SKM-1 treated with dmso at 0.1 percent for 144 hours (cell line): ENCODE measurements at regions not wholly inside any gene's neighbourhood (a gene's known extent, or its start where the extent isn't known, plus 50 kb on each side); places are given as distances from the start of the nearest gene placed in this dataset.

Experiments
- DNase-seq: peaks from one replicate; lab custom pipeline; 2025; ENCODE audit not compliant: unreplicated experiment; lab: John Stamatoyannopoulos, UW

DNA sequence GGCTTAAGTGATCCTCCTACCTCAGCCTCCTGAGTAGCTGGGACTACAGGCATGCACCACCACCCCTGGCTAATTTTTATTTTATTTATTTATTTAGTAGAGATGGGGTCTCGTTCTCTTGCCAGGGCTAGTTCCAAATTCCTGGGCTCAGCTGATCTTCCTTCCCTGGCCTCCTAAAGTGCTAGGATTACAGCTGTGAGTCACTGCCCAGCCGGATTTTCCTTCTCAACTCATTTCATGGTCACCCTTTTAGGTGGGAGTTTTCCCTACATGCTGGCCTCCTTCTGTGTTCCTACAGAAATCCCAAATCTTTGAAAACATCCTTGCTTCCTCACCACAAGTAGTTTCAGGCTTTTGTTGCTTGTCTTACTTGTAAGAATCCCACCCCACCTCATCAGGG, 102.1 kb upstream of the SIAH1 start:
- no peak for DNase-seq

DNA sequence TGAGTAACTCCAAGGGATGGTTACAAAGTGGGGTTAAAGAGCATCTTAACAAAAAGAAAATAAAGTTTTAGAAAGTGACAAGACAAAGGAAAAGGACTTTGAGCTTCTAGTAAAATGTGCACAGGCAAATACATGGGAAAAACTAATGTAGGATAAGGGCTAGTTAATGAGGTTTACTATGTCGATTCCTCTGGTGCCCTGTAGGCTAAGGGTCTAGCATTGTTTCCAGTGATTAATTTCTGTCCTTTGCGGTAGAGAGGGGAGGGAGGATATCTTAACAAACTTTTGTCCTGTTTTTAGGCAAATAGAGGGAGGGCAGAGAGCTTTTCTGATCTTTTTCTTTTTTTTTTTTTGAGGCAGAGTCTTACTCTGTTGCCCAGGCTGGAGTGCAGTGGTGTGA, 96.6 kb upstream of the SIAH1 start:
- no peak for DNase-seq

- no peak for DNase-seq
These were observed 96.0 kb upstream of the SIAH1 start for GRCh38 chr16:48481211-48481610.

DNA sequence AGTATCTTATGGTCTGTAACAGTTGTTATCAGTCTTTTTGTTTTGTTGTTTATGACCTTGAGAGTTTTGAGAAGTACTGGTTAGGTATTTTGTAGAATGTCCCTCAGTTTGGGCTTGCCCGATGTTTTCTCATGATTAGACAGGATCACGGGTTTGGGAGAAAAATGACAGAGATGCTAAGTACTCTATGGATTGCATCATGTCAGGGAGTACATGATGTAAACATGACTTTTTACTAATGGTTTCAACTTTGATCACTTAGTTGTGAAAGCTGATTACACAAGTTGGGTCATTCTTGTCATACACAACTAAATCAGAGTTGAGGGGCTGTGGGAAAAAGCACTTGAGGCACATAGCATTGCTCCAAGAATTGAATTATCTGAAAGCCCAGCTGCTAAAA, 94.7 kb upstream of the SIAH1 start:
- no peak for DNase-seq

GRCh38 chr16:48479329-48479728, 94.1 kb upstream of the SIAH1 start:
- DNase-seq, result no peak

DNA sequence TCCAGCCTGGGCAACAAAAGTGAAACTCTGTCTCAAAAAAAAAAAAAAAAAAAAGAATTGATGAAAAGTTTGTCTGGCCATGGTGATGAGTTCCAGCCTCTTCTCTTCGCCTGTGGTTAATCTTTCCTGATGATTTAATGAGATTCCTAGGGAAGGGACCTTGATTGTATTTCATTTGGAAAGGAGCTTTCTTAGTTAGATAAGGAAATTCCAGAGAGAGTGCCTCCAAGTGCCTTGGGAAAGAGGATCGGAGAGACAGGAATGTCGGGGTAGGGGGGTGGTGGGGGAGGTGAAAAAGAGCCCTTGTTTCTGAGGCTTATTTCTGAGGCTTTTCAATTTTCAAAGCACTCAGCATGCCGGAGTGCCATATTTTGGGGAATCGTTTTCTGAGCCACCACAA, 93.2 kb upstream of the SIAH1 start:
- no peak for DNase-seq

GRCh38 chr16:48471435-48471834, 86.2 kb upstream of the SIAH1 start:
- DNase-seq, result no peak

DNA sequence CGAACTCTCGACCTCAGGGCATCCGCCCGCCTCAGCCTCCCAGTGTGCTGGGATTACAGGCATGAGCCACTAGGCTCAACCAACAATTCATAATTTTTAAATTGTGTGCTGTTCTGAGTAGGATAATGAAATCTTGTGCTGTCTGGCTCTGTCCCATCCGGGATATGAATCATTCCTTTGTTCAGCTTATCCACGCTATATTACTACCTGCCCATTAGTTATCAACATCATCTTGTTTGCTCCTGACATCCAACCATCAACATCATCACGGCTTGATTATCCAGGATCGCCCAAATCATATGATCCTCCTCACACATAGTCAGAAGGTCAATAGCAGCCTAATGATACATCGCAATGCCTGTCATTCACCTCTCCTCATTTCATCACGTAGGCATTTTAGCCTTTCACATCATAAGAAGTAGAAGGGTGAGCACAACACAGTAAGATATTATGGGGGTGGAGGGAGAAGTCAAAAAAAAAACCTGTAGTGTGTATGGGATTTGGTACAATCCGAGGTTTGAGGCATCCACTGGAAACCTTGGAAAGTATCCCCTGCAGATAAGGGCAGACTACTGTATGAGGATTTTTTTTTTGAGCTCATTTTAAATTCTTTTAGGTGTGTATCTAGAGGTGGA, 77.0 kb upstream of the SIAH1 start:
- DNase-seq, result no peak

DNA sequence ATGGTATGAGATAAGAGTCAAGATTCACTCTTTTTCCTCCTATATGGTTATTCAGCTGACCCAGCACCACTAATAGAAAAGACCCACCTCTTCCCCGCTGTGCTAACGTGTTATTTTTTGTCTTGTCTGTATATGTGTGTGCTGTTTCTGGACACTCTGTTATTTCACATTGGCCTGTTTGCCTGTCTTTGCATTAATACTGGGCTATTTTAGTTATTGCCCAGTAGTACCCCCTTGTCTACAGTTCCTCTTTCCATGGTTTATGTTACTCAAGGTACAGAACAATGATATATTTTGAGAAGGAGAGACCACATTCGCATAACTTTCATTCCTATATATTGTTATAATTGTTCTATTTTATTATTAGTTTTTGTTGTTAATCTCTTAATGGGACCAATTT, 74.0 kb upstream of the SIAH1 start:
- no peak for DNase-seq

DNA sequence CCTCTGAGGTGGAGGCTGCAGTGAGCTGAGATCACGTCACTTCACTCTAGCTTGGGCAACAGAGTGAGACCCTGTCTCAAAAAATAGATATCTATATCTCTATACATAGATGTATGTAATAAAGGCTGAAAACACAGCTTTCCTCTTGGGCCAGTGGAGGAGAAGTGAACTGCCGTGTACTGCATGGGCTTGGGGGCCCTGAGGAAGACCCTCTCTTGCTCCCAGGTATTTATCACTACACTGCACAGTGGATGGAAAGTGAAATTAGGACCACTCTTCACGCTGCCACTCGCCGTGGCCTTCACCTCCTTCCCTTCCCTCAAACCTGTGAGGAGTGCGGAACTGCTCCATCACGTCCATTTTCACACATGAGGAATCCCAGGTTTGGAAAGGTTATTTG, 68.8 kb upstream of the SIAH1 start:
- DNase-seq, result no peak

DNA sequence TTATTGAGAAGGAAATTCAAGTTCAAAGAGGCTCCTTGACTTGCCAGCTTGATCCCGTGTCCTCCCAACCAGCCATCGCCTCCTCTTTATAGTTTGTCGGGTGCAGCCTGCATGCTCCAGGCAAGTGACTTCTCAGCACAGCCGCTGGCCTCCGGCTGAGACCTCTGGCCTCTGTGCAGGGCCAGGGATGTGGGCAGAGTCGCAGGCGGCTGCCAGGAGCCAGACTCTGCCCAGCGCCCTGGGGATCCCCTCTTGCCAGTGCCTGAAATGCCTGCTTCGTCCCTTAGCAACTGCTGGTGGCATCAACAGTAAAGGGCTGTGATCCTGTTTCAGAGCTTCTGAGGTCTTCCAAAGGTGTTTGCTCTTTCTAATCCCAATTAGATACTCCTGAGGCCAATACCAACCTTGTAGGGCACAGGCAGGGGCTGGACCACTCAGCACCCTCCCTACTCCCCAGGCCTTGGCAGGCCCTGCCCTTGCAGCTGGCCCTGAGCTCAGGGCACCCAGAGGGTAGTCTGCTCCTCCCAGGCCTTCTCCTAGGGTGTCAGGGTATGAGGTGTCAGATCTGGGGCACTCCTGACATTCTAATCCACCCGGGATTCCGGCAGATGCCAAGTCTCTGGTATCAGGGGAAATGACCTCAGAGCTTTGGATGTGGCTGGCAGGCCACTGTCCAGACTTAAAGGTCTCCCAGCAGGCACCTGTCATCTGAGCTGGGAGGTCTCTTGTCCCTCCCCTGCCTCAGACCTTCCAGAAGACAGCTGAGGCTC, 68.0 kb upstream of the SIAH1 start:
- no peak for DNase-seq

GRCh38 chr16:48451323-48451722, 66.1 kb upstream of the SIAH1 start:
- DNase-seq, result no peak

GRCh38 chr16:48450367-48450766, 65.2 kb upstream of the SIAH1 start:
- no peak for DNase-seq

DNA sequence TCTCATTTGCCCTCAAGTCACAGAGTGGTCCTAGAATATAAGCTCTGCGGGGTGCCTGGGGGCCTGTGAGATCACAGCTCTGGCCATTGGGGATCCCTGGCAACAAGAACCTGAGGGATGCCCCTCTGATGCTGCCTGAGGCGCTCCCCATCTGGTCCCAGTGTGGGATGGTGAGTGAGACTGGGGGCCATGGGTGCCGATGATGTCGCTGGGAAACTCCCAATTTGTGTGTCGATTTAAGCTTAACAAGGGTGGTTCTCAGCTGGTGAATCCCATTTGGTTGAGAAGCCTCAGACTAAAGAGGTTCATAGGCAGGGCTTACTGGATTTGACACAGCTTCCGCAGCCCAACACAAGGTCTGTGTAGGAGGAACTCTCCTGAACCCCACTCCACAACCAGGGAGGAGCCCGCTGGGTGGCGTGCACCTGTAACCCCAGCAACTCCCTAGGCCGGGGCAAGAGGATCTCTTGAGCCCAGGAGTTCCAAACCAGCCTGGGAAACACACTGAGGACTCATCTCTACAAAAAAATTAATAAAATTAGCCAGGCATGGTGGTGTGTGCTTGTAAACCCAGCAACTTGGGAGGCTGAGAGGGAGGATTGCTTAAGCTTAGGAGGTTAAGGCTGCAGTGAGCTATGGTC, 63.7 kb upstream of the SIAH1 start:
- no peak for DNase-seq

DNA sequence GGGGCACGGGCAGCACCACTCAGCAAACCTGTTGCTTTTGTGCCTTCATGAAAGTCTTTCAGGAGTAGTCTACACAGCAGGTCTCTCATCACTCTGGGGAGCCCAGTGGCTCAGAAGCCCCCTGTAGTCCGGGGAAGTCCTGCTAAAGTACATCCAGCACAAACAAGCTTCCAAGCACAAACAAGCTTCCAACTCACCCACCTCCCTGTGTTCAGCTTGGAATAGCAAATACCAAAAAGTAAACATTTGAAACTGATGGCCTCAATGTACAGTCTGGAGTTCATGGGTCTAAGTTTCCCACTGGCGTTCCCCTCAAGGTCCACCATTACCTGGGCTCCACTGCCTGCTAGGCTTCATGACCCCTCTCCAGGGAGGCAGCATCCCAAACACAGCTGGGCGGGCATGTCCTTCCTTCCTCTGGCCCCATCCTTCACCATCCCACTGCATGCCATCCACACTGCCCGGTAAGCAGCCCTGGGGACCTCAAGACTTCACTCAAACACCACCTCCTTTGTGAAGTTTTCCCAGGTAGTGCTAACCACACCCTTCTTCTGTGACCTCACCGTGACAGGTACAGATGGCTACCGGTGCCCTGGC, 62.8 kb upstream of the SIAH1 start:
- no peak for DNase-seq

DNA sequence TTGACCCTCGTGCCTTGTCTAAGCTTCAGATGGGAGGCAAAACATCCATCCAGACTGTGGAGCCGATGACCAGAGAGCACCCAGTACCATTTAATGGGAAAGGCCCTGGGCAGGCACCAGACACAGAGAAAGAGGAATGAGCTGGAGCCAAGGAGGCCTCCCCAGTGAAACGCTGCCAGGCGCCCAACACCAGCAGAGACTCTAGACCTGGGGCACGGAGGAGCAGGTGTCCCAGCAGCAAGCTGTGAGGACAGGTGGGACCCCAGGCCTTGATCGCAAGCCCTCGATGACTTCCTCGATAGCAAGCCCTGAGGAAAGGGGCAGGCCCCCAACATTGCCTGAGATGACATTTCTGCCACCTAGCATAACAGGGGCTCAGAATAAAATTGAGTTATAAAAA, 62.2 kb upstream of the SIAH1 start:
- no peak for DNase-seq

- no peak for DNase-seq
These were observed 61.3 kb upstream of the SIAH1 start for GRCh38 chr16:48446534-48446920.

DNA sequence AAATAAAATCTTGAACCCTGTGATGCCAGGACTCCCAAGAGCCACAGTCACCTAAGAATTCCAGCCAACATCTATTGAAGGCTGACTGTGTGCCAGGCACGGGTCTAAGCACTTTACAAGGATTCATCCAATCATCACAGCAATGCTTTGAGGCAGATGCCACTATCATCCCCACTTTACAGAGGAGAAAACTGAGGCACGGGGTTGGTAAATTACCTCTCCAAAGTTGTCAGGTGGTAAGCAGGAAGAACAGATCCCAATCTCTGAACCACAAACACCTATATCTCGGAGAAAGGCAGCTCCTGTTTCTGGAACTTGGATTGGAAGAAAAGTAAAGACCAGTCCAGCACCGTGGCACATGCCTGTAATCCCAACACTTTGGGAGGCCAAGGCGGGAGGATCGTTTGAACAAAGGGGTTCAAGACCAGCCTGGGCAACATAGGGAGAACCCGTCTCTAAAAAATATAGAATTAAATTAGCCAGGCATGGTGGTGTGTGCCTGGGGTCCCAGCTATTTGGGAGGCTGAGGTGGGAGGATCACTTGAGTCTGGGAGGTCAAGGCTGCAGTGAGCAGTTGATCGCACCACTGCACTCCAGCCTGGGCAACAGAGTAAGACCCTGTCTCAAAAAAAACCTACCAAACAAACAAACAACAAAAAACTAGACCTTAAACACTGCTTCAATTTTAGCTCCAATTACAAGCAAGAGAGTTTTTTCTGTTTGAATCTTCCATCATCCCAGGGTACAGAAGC, 60.7 kb upstream of the SIAH1 start:
- no peak for DNase-seq

DNA sequence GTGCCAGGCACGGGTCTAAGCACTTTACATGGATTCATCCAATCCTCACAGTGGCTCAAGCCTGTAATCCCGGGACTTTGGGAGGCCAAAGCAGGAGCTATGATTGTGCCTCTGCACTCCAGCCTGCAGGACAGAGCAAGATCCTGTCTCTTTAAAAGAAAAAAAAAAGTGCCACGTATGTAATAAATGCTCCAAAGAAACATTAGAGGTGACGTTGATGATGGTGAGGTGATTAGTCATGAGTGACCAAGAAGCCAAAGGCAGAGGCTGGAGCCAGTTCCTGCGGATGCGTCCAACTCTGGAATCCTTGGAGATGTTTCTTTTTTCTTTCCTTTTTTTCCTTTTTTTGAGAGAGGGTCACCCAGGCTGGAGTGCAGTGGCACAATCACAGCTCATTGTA, 59.4 kb upstream of the SIAH1 start:
- no peak for DNase-seq

DNA sequence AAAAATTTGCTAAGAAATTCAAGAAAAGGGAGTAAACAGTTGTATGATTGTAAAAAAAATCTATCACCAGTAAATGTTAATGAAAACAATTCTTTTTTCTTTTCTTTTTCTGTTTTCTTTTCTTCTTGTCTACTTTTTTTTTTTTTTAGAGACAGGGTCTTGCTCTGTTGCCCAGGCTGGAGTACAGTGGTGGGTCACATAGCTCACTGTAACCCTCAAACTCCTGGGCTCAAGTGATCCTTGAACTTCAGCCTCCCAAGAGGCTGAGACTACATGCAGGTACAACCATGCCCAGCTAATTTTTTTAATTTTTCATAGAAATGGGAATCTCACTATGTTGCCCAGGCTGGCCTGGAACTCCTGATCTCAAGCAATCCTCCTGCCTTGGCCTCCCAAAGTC, 57.2 kb upstream of the SIAH1 start:
- DNase-seq, result no peak

GRCh38 chr16:48441863-48442279, 56.7 kb upstream of the SIAH1 start:
- DNase-seq, result no peak
